Fibroblast of villous mesenchyme (primary cell): ENCODE measurements at regions not wholly inside any gene's neighbourhood (a gene's known extent, or its start where the extent isn't known, plus 50 kb on each side); places are given as distances from the start of the nearest gene placed in this dataset.

Source experiments
- DNase-seq: peaks from one replicate; pipeline ENCODE4 v3.0.0-alpha.2; 2010; ENCODE audit warnings: low read depth
- H3K4me3 ChIP-seq: 2 replicates; pipeline ENCODE4 v1.5.1; 2011; ENCODE audit warnings: low read depth, mild to moderate bottlenecking, low read length
- CTCF ChIP-seq: IDR thresholded peaks from 2 replicates; pipeline ENCODE4 v1.5.1; 2012; ENCODE audit warnings: low read depth, mild to moderate bottlenecking, low read length; ENCODE audit not compliant: insufficient read depth

GRCh38 chr13:22079961-22080360 lies 409.1 kb downstream of the FGF9 start:
- no peak for DNase-seq
- no peak overlapping the region for H3K4me3 ChIP-seq
- TF ChIP-seq CTCF: no peak

GRCh38 chr13:22080832-22081231 lies 410.0 kb downstream of the FGF9 start:
- no peak for TF ChIP-seq CTCF

GRCh38 chr13:22081430-22081829 lies 410.6 kb downstream of the FGF9 start:
- H3K4me3 ChIP-seq: no peak overlapping the region
- no peak for TF ChIP-seq CTCF
- DNase-seq: no peak

More at GRCh38 chr13:22080832-22081231, 410.0 kb downstream of the FGF9 start:
- DNase-seq: no peak
- H3K4me3 ChIP-seq: no peak overlapping the region

- no peak overlapping the region for H3K4me3 ChIP-seq
- DNase-seq: no peak
- TF ChIP-seq CTCF: no peak
Measured at GRCh38 chr13:22082030-22082429, 411.2 kb downstream of the FGF9 start.

GRCh38 chr13:22082437-22083100 lies 411.7 kb downstream of the FGF9 start:
- no peak overlapping the region for H3K4me3 ChIP-seq
- DNase-seq: no peak
- no peak for TF ChIP-seq CTCF

GRCh38 chr13:22085001-22085400 lies 414.1 kb downstream of the FGF9 start:
- H3K4me3 ChIP-seq: no peak overlapping the region
- DNase-seq: no peak
- no peak for TF ChIP-seq CTCF
